ENCODE measurements at regions not wholly inside any gene's neighbourhood (a gene's known extent, or its start where the extent isn't known, plus 50 kb on each side); places are given as distances from the start of the nearest gene placed in this dataset.

DNA sequence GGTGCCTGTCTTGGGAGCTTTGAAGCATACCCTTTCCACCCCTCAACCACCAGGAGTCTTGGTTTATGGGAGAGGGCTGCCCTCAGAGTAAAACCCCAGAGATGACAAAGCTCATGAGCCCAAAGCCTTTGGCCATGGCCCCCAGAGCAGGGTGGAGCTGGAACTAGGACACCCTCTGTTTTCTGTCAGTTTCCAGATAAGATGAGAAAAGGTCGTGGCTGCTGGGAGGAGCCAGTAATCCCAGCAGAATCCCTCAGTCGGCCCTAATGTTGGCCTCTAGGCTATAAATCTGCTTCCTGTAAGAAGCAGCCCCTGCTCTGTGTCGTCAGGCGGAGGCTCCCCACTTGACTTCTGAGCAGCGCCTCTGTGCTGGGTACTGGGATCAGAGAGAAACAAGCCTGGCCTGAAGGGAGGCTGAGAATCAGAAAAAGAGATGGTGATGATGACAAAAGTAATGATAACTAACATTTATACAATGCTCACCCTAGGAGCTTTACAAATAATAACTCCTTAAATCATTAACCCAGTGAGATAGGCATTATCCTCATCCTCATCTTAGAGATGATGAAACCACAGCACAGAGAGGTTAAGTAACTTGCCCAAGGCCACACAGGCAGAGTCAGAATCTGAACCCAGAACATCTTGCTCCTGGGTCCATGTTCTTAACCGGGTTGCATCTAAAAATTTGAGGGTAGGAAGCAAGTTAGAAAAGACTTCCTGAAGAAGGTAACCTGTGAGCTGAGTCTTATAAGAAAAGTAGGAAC is 471.4 kb downstream of the SOX6 start:
- TF ChIP-seq, protein P1, sequence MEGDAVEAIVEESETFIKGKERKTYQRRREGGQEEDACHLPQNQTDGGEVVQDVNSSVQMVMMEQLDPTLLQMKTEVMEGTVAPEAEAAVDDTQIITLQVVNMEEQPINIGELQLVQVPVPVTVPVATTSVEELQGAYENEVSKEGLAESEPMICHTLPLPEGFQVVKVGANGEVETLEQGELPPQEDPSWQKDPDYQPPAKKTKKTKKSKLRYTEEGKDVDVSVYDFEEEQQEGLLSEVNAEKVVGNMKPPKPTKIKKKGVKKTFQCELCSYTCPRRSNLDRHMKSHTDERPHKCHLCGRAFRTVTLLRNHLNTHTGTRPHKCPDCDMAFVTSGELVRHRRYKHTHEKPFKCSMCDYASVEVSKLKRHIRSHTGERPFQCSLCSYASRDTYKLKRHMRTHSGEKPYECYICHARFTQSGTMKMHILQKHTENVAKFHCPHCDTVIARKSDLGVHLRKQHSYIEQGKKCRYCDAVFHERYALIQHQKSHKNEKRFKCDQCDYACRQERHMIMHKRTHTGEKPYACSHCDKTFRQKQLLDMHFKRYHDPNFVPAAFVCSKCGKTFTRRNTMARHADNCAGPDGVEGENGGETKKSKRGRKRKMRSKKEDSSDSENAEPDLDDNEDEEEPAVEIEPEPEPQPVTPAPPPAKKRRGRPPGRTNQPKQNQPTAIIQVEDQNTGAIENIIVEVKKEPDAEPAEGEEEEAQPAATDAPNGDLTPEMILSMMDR (conservative IDR thresholded peaks at IDR 0.05; ENCODE audit: low read length), result no peak
- TF ChIP-seq EZH2phosphoT487 (IDR thresholded peaks at IDR 0.05; ENCODE audit: borderline replicate concordance), result no peak
